Endothelial cell of umbilical vein (primary cell): ENCODE measurements at regions not wholly inside any gene's neighbourhood (a gene's known extent, or its start where the extent isn't known, plus 50 kb on each side); places are given as distances from the start of the nearest gene placed in this dataset.

ENCODE experiments used
- CTCF ChIP-seq, 2 donors: IDR thresholded peaks; 1 replicate in 1 of 2; 2 replicates in 1 of 2; pipeline ENCODE4 v1.5.1; 2011; ENCODE audit warnings: low read length in 2 of 2, mild to moderate bottlenecking in 2 of 2, moderate library complexity in 2 of 2, control low read depth in 1 of 2, inconsistent platforms in 1 of 2, low read depth in 1 of 2; ENCODE audit not compliant: insufficient read depth in 1 of 2; ENCODE audit errors: extremely low read depth in 1 of 2
- EZH2 ChIP-seq: IDR thresholded peaks from 2 replicates; pipeline ENCODE4 v1.6.1; 2012; ENCODE audit warnings: borderline replicate concordance, low read depth, mild to moderate bottlenecking, moderate library complexity, low read length, inconsistent platforms; ENCODE audit not compliant: severe bottlenecking
- FOS ChIP-seq: IDR thresholded peaks from 2 replicates; pipeline ENCODE4 v1.6.1; 2011; ENCODE audit warnings: mild to moderate bottlenecking, low read length, moderate library complexity, borderline replicate concordance; ENCODE audit not compliant: insufficient read depth
- GATA2 ChIP-seq: IDR thresholded peaks from 2 replicates; pipeline ENCODE4 v1.7.0; 2011; ENCODE audit warnings: low read depth, mild to moderate bottlenecking, moderate library complexity, mixed read lengths, low read length; ENCODE audit not compliant: insufficient read length, insufficient read depth
- JUN ChIP-seq: IDR thresholded peaks from 2 replicates; pipeline ENCODE4 v1.6.1; 2011; ENCODE audit warnings: borderline replicate concordance, low read depth; ENCODE audit not compliant: insufficient read length, insufficient read depth
- MAX ChIP-seq: IDR thresholded peaks from 2 replicates; pipeline ENCODE4 v1.6.1; 2011; ENCODE audit not compliant: insufficient read depth, insufficient read length
- MYC ChIP-seq: IDR thresholded peaks from one replicate; pipeline ENCODE4 v1.6.1; 2011; ENCODE audit warnings: mild to moderate bottlenecking, low read depth, low read length
- POLR2A ChIP-seq: IDR thresholded peaks from 2 replicates; pipeline ENCODE4 v1.6.1; 2012; ENCODE audit warnings: low read depth, mild to moderate bottlenecking, control low read depth, low read length
- POLR2AphosphoS5 ChIP-seq: IDR thresholded peaks from 2 replicates; pipeline ENCODE4 v1.6.1; 2012; ENCODE audit warnings: low read depth, mild to moderate bottlenecking, control low read depth, low read length, moderate library complexity; ENCODE audit not compliant: insufficient read depth

- TF ChIP-seq CTCF (IDR thresholded peaks at IDR 0.05; ENCODE audit: extremely low read depth in 1 of 2, insufficient read depth in 1 of 2, low read depth in 1 of 2, low read length in 2 of 2), result no peak
- TF ChIP-seq MYC, result no peak
- no peak for TF ChIP-seq POLR2AphosphoS5
- TF ChIP-seq EZH2, result no peak
- TF ChIP-seq GATA2, result no peak
- no peak for TF ChIP-seq POLR2A
- TF ChIP-seq JUN, result no peak
- TF ChIP-seq MAX, result no peak
- TF ChIP-seq FOS, result no peak
Measured at GRCh38 chr4:15234856-15235126, 193.0 kb upstream of the C1QTNF7 start.
